ENCODE measurements at regions not wholly inside any gene's neighbourhood (a gene's known extent, or its start where the extent isn't known, plus 50 kb on each side); places are given as distances from the start of the nearest gene placed in this dataset.

DNA sequence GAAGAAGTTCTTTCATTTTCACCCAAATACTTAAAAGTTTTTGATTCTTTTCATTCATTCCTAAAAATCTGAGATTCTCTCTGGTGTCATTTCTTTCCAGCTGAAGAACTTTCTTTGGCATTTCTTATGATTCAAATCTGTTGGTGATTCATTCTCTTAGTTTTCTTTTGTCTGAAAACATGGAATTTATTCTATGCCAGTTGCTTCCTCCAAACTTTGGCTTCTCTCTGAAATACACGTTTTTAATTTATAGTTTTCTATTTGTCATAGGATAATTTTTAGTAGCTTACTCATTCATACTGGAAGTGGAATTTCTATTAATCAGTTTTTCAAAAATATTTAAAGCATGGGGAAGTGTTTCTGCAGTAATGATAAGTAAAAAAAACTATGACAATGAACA, 1012.0 kb downstream of the RPA4 start:
- TF ChIP-seq EGR1 (IDR thresholded peaks at IDR 0.05; ENCODE audit: borderline replicate concordance, low read depth, low read length) (no peak), CTCF (IDR thresholded peaks at IDR 0.05; ENCODE audit: control extremely low read depth in 1 of 3, insufficient read depth in 1 of 3, low read depth in 1 of 3, low read length in 3 of 3) (no peak), CEBPB (IDR thresholded peaks at IDR 0.05; ENCODE audit: low read depth, low read length) (no peak), EZH2 (IDR thresholded peaks at IDR 0.05; ENCODE audit: low read depth, low read length, severe bottlenecking) (no peak), CHD1 (IDR thresholded peaks at IDR 0.05; ENCODE audit: low read depth, low read length) (no peak), TEAD4 (IDR thresholded peaks at IDR 0.05; ENCODE audit: low read depth, low read length) (no peak), BACH1 (IDR thresholded peaks at IDR 0.05; ENCODE audit: low read length) (no peak), BRCA1 (IDR thresholded peaks at IDR 0.05; ENCODE audit: low read depth, low read length) (no peak), RFX5 (IDR thresholded peaks at IDR 0.05; ENCODE audit: borderline replicate concordance, low read depth, low read length) (no peak), EP300 (IDR thresholded peaks at IDR 0.05; ENCODE audit: borderline replicate concordance in 1 of 2, low read depth in 2 of 2, low read length in 2 of 2) (no peak)
